ENCODE measurements at regions not wholly inside any gene's neighbourhood (a gene's known extent, or its start where the extent isn't known, plus 50 kb on each side); places are given as distances from the start of the nearest gene placed in this dataset.
A peak's percentile ranks its signal among the peaks of the same experiment; 100 is the strongest.

GRCh38 chr7:113247198-113247597 is 128.8 kb upstream of the SMIM30 start:
- H3K9me3 Mint-ChIP-seq, result no peaks in the 10 kb centered on the region
- TF ChIP-seq CTCF (IDR thresholded peaks at IDR 0.05), result no peak
- H3K27me3 Mint-ChIP-seq (ENCODE audit: low read depth, poor library complexity), result no peaks in the 10 kb centered on the region
- no peaks in the 10 kb centered on the region for H3K36me3 Mint-ChIP-seq (ENCODE audit: low read depth)
- DNase-seq, result no peak
- H3K4me1 Mint-ChIP-seq, result no peaks in the 10 kb centered on the region
- H3K4me3 Mint-ChIP-seq, result no peak overlapping the region
- H3K27ac Mint-ChIP-seq, result no peak overlapping the region

DNA sequence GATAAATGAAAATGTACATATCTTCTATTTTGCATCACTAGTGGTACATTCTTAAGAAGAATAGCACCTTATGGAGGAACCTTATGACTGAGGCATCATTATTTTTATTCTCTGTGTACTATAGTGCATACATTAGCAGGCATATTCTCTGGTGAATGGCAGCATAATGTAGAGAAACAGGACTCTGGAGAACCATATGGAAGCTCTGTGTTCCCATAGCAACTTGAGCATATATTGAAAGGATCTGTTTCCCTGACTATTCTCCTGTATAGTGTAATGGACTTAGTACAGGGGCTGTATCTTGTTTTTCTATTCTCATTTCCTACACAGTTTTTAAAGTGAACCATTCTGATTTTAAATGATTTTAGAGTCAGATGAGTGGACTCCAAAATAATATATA is 128.4 kb upstream of the SMIM30 start:
- H3K27me3 Mint-ChIP-seq (ENCODE audit: low read depth, poor library complexity), result no peaks in the 10 kb centered on the region
- TF ChIP-seq CTCF (IDR thresholded peaks at IDR 0.05), result no peak
- H3K27ac Mint-ChIP-seq, result no peak overlapping the region
- DNase-seq, result no peak
- no peak overlapping the region for H3K4me3 Mint-ChIP-seq
- H3K9me3 Mint-ChIP-seq, result no peaks in the 10 kb centered on the region
- no peaks in the 10 kb centered on the region for H3K36me3 Mint-ChIP-seq (ENCODE audit: low read depth)
- no peaks in the 10 kb centered on the region for H3K4me1 Mint-ChIP-seq

- Mint-ChIP-seq H3K4me1 (peaks cover 9% of the 10 kb centered on the region), H3K4me3 (no peak overlapping the region), H3K36me3 (ENCODE audit: low read depth) (no peaks in the 10 kb centered on the region), H3K27ac (no peak overlapping the region), H3K9me3 (peaks cover 9% of the 10 kb centered on the region), H3K27me3 (ENCODE audit: low read depth, poor library complexity) (peaks cover under 1% of the 10 kb centered on the region)
- DNase-seq, result no peak
- no peak for TF ChIP-seq CTCF (IDR thresholded peaks at IDR 0.05)
These were observed 114.5 kb upstream of the SMIM30 start for GRCh38 chr7:113232885-113233284.

DNA sequence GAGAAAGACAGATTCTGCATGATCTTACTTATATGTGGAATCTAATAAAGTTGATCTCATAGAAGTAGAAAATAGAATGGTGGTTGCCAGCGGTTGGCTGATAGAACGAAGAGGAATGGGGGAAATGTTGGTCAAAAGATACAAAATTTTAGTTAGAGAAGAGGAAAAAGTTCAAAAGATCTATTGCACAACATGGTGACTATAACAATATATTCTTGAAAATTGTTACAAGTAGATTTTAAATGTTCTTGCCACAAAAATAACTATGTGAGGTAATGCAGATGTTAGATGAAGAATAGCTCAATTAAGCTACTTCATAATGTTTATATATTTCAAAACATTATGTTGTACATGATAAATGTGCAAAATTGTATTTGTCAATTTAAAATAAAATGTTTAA is 112.3 kb upstream of the SMIM30 start:
- peaks cover 7% of the 10 kb centered on the region for H3K27me3 Mint-ChIP-seq (ENCODE audit: low read depth, poor library complexity)
- TF ChIP-seq CTCF (IDR thresholded peaks at IDR 0.05), result no peak
- peaks cover 23% of the 10 kb centered on the region for H3K9me3 Mint-ChIP-seq
- H3K36me3 Mint-ChIP-seq (ENCODE audit: low read depth), result no peaks in the 10 kb centered on the region
- peaks cover 15% of the 10 kb centered on the region for H3K4me1 Mint-ChIP-seq
- H3K4me3 Mint-ChIP-seq, result no peak overlapping the region
- no peak overlapping the region for H3K27ac Mint-ChIP-seq
- no peak for DNase-seq

- DNase-seq, result no peak
- Mint-ChIP-seq H3K27ac (peak overlapping the region; percentile 45), H3K36me3 (ENCODE audit: low read depth) (no peaks in the 10 kb centered on the region), H3K4me3 (no peak overlapping the region), H3K9me3 (no peaks in the 10 kb centered on the region), H3K4me1 (peaks cover 10% of the 10 kb centered on the region), H3K27me3 (ENCODE audit: low read depth, poor library complexity) (peaks cover 2% of the 10 kb centered on the region)
- TF ChIP-seq CTCF (IDR thresholded peaks at IDR 0.05), result no peak
These were observed 99.0 kb upstream of the SMIM30 start for GRCh38 chr7:113217314-113217713.

- no peak for TF ChIP-seq CTCF (IDR thresholded peaks at IDR 0.05)
- H3K9me3 Mint-ChIP-seq, result no peaks in the 10 kb centered on the region
- H3K27me3 Mint-ChIP-seq (ENCODE audit: low read depth, poor library complexity), result peaks cover 2% of the 10 kb centered on the region
- H3K36me3 Mint-ChIP-seq (ENCODE audit: low read depth), result no peaks in the 10 kb centered on the region
- no peak for DNase-seq
- H3K27ac Mint-ChIP-seq, result no peak overlapping the region
- H3K4me3 Mint-ChIP-seq, result no peak overlapping the region
- H3K4me1 Mint-ChIP-seq, result peaks cover 10% of the 10 kb centered on the region
These were observed 97.7 kb upstream of the SMIM30 start for GRCh38 chr7:113216038-113216437.

All from nephron progenitor cell (in vitro differentiated cells).